Ectodermal cell (in vitro differentiated cells): ENCODE measurements at regions not wholly inside any gene's neighbourhood (a gene's known extent, or its start where the extent isn't known, plus 50 kb on each side); places are given as distances from the start of the nearest gene placed in this dataset.

ENCODE experiments used
- H3K27ac ChIP-seq: 2 replicates; pipeline ENCODE4 v1.7.0; 2013; ENCODE audit warnings: mild to moderate bottlenecking, low read depth, low read length; ENCODE audit not compliant: insufficient read depth, poor library complexity, severe bottlenecking
- H3K27me3 ChIP-seq: 2 replicates; pipeline ENCODE4 v1.7.0; 2013; ENCODE audit warnings: mild to moderate bottlenecking, low read length; ENCODE audit not compliant: insufficient read depth, control insufficient read depth, poor library complexity, severe bottlenecking
- H3K36me3 ChIP-seq: one replicate; pipeline ENCODE4 v1.7.0; 2013; ENCODE audit warnings: low read length; ENCODE audit not compliant: control insufficient read depth, insufficient read depth
- H3K4me1 ChIP-seq: one replicate; pipeline ENCODE4 v1.7.0; 2013; ENCODE audit warnings: low read length; ENCODE audit not compliant: control insufficient read depth, insufficient read depth
- H3K4me3 ChIP-seq: 2 replicates; pipeline ENCODE4 v1.7.0; 2013; ENCODE audit warnings: low read depth, low read length, control low read depth; ENCODE audit not compliant: insufficient read depth
- H3K9me3 ChIP-seq: 2 replicates; pipeline ENCODE4 v1.7.0; 2013; ENCODE audit warnings: mild to moderate bottlenecking, low read length, moderate library complexity; ENCODE audit not compliant: control insufficient read depth
- WGBS, 2 experiments: methylation state at CpG; one replicate each; pipeline ENCODE4 v1.1.7; 2013; ENCODE audit warnings: missing lambda C conversion rate in 2 of 2; 5-methylcytosine and 5-hydroxymethylcytosine counted together

DNA sequence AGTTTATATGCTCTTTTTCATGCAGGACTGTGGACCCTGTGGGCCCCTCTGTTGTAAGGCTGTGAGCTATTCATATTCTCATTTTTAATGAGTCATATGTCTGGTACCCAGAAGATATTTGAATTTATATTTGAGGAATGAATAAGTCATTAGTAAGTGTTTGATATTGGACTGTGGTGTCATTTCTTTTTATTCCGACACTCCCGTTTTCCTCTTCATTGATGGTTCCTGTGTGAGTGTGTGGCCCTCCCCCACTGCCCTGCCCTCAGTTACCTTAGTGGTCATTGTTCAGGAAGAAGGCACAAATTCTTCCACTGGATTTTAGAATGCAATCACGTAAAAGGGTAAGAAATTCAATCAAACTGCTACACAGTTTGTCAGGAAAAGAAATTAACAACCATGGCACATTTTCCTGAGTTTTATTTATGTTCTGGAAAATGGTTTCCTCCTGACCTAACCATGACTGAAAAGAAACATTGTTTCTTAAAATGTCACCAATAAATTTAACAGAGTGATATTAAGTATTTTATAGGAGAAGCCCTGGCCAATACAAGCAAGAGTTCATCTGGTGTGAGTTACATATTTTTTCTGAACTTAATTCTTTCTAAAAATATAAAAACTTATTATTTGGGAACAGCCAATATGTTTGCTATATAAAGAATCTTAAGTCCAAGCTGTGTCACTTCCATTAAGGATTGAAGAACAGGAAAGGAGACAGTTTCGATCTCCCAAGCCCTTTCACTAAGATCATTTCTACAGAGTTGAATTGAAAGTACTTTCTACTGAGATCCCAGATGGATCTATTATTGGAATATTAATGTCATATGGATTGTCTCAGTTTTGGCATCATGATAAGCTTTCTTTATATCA lies 370.5 kb upstream of the ANXA10 start:
- Histone ChIP-seq H3K4me3 (no peak overlapping the region), H3K9me3 (no peaks in the 10 kb centered on the region), H3K27ac (no peak overlapping the region), H3K27me3 (no peaks in the 10 kb centered on the region), H3K36me3 (no peaks in the 10 kb centered on the region), H3K4me1 (no peaks in the 10 kb centered on the region)
- 89 to 95% methylated on average over 4 of the region's 4 CpGs for WGBS, 2 experiments

DNA sequence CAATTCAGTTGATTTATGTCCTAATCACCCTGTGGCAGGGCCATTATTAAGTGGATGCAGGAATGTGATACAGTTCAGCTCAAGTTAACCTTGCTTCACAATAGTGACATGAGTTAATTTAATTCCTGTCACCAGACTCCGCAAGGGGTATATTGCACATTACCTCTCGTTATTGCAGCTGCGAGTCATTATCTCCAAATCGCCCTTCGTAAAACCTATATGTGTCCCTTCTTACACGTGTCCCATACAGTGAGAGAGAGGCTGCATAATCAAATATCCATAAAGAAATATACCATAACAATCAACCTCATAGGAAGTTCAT lies 369.9 kb upstream of the ANXA10 start:
- Histone ChIP-seq H3K36me3 (no peaks in the 10 kb centered on the region), H3K27me3 (no peaks in the 10 kb centered on the region), H3K4me1 (no peaks in the 10 kb centered on the region), H3K27ac (no peak overlapping the region), H3K4me3 (no peak overlapping the region), H3K9me3 (no peaks in the 10 kb centered on the region)
- 97 to 98% methylated on average over 6 of the region's 6 CpGs for WGBS, 2 experiments

DNA sequence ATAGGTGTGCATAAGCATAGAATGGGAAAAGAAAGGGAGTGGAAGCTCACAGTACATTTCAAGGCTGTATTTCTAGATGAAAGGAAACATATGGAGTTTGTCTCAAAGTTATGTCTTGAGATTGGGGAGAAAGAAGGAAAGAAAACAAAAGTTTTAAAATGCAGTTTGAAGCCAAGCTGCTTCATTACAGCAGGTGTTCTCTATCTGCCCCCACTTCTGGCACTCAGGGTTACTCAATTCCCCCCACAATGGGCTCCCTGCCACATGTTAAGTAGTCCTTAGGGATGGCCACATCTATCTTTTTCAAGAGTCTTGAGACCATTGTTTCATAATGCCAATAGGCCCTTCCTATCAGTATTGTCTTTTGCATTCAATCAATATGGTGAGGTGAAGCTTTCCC lies 367.4 kb upstream of the ANXA10 start:
- H3K27ac ChIP-seq: no peak overlapping the region
- H3K27me3 ChIP-seq: no peaks in the 10 kb centered on the region
- no peaks in the 10 kb centered on the region for H3K36me3 ChIP-seq
- H3K9me3 ChIP-seq: no peaks in the 10 kb centered on the region
- no peak overlapping the region for H3K4me3 ChIP-seq
- H3K4me1 ChIP-seq: no peaks in the 10 kb centered on the region

DNA sequence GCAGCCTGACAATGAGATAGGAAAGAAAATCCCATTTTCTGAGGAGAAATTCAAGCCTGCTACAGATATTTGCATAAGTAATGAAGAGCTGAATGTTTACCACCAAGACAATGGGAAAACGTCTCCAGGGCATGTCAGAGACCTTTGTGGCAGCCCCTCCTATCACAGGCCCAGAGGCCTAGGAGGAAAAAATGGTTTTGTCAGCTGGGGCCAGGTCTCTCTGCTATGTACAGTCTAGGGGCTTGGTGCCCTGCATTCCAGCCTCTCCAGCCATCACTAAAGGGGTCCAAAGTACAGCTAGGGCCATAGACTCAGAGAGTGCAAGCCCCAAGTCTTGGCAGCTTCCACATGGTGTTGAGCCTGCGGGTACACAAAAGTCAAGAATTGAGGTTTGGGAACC lies 361.6 kb upstream of the ANXA10 start:
- H3K4me3 ChIP-seq: no peak overlapping the region
- H3K27me3 ChIP-seq: no peaks in the 10 kb centered on the region
- H3K9me3 ChIP-seq: no peaks in the 10 kb centered on the region
- no peak overlapping the region for H3K27ac ChIP-seq
- H3K4me1 ChIP-seq: no peaks in the 10 kb centered on the region
- no peaks in the 10 kb centered on the region for H3K36me3 ChIP-seq
- 85 to 88% methylated on average over 2 of the region's 2 CpGs for WGBS, 2 experiments

DNA sequence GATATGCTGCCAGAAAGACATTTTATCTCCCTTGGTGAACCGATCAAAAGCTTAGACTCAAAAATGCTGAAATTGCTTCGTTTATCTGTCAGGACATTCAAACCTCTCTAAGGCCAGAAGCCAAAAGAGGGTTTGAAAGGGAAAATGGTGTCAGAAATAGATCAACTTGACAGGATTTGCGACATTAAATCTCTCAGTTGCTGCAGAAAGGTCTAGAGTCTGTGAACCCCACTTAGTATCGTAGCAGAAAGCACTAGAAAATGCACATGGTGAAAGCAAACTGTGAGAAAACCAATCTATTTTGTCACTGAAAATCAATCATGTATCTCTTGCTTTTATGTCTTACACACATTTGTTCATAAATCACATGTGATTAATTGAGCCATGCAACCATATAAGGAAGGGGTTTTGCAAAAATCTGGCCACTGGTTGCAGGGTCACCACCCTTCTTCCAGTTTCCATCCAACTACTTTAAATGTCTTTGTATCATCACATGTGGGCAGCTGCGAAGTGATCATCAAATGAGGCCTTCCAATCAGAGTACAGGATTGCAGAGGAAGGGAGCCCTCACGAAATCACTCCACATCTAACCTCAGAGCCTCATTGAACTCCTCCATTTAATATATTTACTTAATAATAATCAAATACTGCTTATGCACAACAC lies 347.2 kb upstream of the ANXA10 start:
- WGBS, 2 experiments: 93 to 96% methylated on average over 6 of the region's 6 CpGs
- Histone ChIP-seq H3K27ac (no peak overlapping the region), H3K4me1 (no peaks in the 10 kb centered on the region), H3K36me3 (no peaks in the 10 kb centered on the region), H3K9me3 (no peaks in the 10 kb centered on the region), H3K27me3 (no peaks in the 10 kb centered on the region), H3K4me3 (no peak overlapping the region)

DNA sequence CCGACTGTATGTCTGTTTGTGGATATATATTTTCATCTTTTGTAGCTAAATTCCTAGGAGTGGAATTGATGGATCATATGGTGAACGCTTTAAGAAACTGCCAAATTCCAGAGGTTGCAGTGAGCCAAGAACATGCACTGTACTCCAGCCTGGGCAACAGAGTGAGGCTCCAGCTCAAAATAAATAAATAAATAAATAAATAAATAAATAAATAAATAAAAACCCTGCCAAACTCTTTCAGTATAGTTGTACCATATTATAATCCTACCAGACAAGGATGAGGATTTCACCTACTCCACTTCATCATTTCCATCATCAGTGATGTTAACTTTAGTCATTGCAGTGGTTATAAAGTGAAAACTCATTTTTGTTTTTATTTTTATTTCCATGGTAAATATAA lies 325.1 kb upstream of the ANXA10 start:
- H3K4me3 ChIP-seq: no peak overlapping the region
- 84 to 88% methylated on average over 2 of the region's 2 CpGs for WGBS, 2 experiments
- H3K4me1 ChIP-seq: no peaks in the 10 kb centered on the region
- H3K27ac ChIP-seq: no peak overlapping the region
- no peaks in the 10 kb centered on the region for H3K9me3 ChIP-seq
- no peaks in the 10 kb centered on the region for H3K27me3 ChIP-seq
- no peaks in the 10 kb centered on the region for H3K36me3 ChIP-seq

DNA sequence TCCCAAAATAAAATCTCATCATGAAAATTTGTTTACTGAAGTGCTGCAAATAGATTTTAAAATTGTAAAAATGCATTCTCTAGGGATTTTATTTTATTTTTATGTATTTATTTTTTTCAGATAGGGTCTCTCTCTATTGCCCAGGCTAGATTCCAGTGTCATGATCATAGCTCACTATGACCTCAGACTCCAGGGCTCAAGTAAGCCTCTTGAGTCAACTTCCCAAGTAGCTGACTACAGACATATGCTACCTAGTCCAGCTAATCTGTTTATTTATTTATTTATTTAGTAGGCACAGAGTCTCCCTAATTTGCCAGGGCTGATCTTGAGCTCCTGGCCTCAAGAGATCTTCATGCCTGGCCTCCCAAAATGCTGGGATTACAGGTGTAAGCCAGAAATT lies 317.7 kb upstream of the ANXA10 start:
- Histone ChIP-seq H3K36me3 (no peaks in the 10 kb centered on the region), H3K27me3 (no peaks in the 10 kb centered on the region), H3K4me1 (no peaks in the 10 kb centered on the region), H3K9me3 (no peaks in the 10 kb centered on the region), H3K4me3 (no peak overlapping the region), H3K27ac (no peak overlapping the region)

DNA sequence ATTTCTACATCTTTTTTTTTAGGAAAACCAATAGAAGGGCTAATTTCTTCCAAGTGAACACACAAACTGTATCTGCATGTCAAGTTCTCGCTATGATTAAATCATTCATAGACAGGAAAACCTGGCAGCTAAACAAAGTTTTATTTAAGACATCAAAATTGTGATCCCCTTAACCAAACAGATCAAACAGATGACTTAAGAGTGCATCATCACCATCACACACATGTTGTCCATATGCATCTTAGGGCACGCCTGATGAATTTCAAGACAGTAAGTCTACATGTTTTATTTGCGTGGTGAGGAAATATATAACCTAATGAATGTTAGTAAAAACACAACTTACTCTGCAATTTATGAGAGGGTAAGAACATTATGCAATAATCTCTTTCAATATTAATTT lies 317.0 kb upstream of the ANXA10 start:
- no peaks in the 10 kb centered on the region for H3K27me3 ChIP-seq
- no peaks in the 10 kb centered on the region for H3K9me3 ChIP-seq
- H3K4me3 ChIP-seq: no peak overlapping the region
- H3K36me3 ChIP-seq: no peaks in the 10 kb centered on the region
- H3K27ac ChIP-seq: no peak overlapping the region
- WGBS, 2 experiments: 87 to 99% methylated on average over 1 to 2 of the region's 3 CpGs
- no peaks in the 10 kb centered on the region for H3K4me1 ChIP-seq

DNA sequence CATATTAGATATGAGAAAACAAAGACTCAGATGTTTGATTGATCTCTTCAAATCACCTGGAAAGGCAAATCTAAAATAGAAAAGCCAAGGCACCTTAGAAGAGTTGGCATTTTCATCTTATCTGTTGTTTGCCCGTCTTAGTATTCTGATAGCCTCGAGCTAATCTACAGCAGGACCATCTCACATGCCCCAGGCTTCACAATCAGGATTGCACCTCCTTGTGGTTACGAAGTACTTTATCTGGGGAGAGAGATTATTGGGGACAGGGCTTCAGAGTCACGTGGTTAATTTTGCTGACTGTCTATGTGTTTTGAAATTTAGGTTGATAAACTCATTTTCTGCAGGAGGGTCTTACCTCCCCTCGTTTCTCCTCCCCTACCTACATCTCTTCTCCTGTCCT lies 313.1 kb upstream of the ANXA10 start:
- H3K27me3 ChIP-seq: no peaks in the 10 kb centered on the region
- H3K27ac ChIP-seq: no peak overlapping the region
- no peaks in the 10 kb centered on the region for H3K9me3 ChIP-seq
- 92 to 93% methylated on average over 5 of the region's 5 CpGs for WGBS, 2 experiments
- H3K36me3 ChIP-seq: no peaks in the 10 kb centered on the region
- H3K4me1 ChIP-seq: no peaks in the 10 kb centered on the region
- H3K4me3 ChIP-seq: no peak overlapping the region

DNA sequence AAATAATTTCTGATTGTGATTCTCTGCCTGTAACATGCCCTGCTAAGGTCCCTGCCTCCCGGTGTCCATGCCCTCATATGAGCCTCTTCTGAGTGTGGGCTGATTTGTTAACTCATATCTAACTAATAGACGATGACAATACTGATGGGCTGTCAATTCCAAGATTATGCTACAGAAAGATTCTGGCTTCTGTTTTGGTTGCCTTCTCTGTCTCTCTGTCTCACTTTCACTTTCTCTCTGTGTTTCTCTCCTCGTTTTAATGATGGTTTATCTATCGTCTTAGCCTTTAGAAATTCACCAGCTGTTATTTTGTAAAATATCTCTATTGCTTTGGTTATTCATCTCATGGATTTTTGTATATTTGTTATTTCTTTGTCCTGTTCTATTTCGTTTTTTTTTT lies 312.5 kb upstream of the ANXA10 start:
- 90 to 97% methylated on average over 3 to 4 of the region's 5 CpGs for WGBS, 2 experiments
- H3K4me3 ChIP-seq: no peak overlapping the region
- no peaks in the 10 kb centered on the region for H3K27me3 ChIP-seq
- H3K27ac ChIP-seq: no peak overlapping the region
- peaks cover under 1% of the 10 kb centered on the region for H3K4me1 ChIP-seq
- no peaks in the 10 kb centered on the region for H3K9me3 ChIP-seq
- H3K36me3 ChIP-seq: no peaks in the 10 kb centered on the region
